HepG2 (cell line): ENCODE measurements at regions not wholly inside any gene's neighbourhood (a gene's known extent, or its start where the extent isn't known, plus 50 kb on each side); places are given as distances from the start of the nearest gene placed in this dataset.

Experiments
- CEBPB ChIP-seq: IDR thresholded peaks from 2 replicates; pipeline ENCODE4 v1.6.1; 2011; ENCODE audit warnings: low read depth, low read length, improper control_type of control experiment, borderline replicate concordance
- TCF7L2 ChIP-seq: IDR thresholded peaks from 2 replicates; pipeline ENCODE4 v1.6.1; 2011; ENCODE audit warnings: mild to moderate bottlenecking, low read depth, low read length, moderate library complexity
- ZNF878 ChIP-seq: sonication (generic); formaldehyde crosslinking; IDR thresholded peaks from 2 replicates; pipeline ENCODE4 v1.8.1; 2023; ENCODE audit warnings: mild to moderate bottlenecking, missing genetic modification reagents, moderate library complexity

DNA sequence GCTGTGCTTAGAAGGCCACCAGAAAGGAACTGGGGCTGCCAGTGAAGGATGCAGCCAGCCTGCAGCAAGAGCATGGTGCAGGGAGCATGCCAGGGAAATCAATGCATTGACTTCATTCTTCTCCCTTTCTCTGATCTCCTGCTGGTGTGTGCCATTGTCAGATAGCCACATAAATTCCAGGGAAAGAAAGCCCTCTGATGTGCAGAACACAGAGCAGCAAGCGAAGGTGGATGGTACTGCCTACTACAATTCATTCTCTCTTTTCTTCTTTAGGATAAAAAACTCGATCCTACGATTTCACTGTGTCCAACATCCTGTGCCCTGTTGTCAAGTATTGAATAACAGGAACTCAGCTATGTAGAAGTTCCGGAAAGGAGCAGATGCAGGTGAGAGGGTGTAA lies 446.7 kb upstream of the TMEM132C start:
- TF ChIP-seq CEBPB, result no peak
- TF ChIP-seq ZNF878 (CRISPR knock-in tag), result no peak
- no peak for TF ChIP-seq TCF7L2
